NCI-H2227 treated with DMSO at 0.1 percent for 48 hours (cell line): ENCODE measurements at regions not wholly inside any gene's neighbourhood (a gene's known extent, or its start where the extent isn't known, plus 50 kb on each side); places are given as distances from the start of the nearest gene placed in this dataset.

ENCODE experiments used
- DNase-seq: peaks from one replicate; lab custom pipeline; 2025; lab: John Stamatoyannopoulos, UW

DNA sequence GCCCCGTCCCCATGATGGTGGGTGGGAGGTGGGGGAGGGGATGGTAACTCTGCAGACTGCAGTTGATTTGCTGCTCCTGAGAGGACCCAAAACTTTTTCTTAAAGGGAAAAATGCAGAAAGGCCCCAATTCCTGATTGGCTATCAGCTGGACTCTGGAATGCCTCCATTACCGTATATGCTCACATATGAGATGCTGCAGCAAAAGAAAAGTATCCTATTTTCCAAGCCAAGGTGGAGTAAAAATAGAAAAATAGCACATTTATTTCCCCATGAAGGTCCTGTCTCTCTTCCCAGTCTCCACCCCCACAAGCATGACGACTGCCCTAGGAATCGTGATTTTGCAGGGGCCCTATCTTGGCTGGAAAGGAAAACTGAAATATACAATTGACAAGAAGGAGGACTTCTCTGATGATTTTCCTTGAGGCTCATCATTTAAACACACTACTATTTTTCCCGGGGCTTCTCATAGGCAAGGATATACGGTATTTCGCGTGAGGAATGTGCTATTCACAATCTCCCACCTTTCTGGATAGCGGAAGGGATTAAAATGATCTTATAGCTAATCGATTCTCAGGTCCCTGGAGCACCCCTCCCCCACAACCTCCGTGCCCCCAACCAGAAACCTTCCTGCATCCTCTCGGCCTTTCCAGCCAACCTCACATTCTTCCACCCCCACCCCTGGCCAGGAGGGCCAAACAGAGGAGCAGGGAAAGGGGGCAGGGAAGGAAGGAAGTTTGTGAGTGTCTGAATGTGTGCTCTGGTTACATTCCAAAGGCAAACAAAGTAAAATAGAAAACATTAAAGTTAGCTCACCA, 138.9 kb upstream of the CCND2 start:
- DNase-seq = no peak

DNA sequence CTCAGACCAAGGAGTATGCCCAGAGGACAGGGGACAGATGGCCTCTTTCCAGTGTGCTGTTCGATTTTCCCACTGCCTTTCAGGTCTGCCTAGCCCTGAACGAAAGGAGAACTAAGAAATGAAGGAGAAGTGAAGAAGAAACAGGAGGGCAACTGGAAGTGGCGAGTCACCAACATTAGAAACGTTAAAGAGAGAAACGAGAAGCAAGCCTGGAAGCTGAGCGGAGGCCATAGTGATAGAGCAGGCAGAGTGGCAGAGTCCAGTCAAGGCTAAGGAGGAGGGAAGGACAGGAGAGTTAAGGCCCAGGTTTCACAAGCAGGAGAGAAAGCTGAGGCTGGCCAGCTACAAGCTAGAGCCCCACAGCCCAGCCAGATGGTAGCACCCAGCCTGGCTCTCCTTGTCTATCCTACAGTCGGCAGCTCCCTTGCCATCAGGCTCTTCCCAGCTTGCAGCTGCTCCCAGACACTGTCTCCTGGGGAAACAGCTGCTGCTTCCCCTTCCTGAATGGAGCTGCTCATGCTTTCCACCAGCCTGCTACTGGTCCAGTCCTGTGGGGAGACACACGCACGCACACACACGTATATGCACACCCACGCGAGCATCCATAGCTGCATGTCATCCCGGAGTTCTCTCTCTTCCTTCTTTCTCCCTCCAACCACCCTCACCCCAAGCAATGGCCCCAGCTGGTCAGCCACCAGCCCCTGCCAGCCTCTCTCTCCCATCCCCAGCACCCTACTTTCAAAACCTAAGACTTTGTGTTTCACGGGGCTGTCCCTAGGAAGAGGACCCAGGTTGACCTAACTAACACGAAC, 139.7 kb upstream of the CCND2 start:
- no peak for DNase-seq

DNA sequence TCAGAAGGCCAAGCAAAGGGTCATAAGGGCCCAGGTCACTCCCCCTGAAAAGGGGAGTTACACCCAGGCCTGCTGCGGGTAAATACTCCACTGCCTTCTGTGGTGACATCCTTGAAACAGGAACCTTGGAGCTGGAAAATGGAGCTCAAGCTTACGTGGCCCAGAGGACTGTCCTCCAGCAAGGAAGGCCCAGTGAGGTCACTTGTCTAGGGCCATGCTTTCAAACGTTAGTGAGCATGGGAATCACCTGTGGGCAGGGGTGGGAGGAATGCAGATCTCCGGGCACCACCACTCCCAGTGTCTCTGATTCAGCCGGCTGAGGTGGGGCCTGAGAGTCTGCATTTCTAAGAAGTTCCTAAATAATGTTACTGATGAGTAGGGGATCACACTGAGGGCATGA, 140.5 kb upstream of the CCND2 start:
- DNase-seq = no peak

DNA sequence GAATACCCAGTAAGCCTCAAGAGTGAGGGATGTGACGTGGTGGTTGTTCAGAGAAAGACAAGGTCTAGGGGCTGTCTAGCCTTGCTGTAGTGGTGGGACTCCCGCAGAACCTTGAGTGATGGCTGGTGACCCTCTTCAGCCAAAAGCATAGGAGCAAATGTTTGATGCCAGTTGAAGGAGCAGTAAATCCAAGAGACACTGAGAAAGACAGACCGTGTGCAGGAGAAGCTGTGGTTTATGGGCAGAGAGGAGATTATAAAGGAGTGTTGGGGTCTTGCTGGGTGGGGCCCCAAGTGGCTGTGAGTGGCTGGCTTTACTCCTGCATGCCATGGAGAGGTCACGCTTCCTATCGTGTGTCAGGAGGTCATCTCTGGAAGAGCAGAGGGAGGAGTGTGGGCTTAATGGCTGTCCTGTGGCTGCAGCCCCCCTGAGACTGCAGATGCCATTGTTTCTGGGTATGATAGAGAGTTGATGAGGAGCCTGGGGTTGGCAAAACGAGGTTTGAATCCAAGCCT, 152.0 kb upstream of the CCND2 start:
- DNase-seq = no peak

DNA sequence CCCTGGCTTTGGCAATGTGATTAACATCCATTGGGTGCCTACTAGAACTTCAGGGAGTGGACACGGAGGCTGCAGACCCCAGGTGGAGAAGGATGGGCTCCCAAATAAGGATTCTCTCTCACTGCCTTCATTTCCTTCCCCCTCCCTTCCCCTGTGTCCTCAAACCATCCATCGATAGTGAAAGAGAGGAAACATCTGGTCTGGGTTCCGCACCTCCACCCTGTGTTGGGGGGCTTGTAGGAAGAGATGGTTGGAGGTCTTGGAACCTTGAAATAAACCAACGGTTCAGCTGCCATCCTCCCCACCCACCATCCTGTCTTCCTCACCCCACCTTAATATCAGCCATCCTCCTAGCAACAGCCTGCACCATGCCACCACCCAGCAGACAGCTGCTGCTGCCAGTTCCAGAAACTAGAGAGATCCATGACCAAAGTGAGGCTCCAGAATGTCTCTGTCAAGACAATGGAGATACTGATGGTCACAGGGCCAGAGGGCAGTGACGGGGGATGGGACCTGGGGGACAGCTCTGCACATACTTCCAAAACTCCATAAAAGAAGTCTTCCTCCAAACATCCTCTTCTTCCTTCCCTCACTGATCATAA, 153.1 kb upstream of the CCND2 start:
- DNase-seq = no peak

DNA sequence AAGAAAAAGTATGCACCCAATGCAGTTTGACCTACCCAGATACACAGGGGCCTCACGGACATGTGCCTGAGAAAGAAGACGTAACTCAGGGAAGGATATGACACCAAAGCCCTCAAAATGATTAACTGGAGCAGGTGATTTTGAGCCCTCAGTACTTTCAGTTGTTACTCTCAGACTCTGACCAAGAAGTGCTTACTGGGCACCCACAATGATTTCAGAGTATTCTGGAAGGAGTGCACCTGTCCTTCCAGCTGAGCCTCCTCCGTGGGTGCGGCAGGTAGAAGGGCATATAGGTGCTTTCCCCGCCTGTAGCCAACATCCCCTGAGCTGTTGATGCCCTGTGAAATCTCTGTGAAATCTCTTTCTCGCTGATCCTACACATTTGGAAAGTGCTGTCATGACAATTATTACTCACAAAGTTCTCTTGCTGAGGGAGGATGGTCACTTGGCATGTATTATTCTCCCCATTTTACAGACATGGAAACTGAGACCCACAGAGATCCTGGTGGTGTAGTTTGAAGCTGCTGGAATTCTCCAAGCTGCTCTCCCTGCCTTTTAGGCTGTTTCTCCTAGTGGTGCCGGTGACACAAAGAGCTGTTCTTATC, 154.3 kb upstream of the CCND2 start:
- no peak for DNase-seq

DNA sequence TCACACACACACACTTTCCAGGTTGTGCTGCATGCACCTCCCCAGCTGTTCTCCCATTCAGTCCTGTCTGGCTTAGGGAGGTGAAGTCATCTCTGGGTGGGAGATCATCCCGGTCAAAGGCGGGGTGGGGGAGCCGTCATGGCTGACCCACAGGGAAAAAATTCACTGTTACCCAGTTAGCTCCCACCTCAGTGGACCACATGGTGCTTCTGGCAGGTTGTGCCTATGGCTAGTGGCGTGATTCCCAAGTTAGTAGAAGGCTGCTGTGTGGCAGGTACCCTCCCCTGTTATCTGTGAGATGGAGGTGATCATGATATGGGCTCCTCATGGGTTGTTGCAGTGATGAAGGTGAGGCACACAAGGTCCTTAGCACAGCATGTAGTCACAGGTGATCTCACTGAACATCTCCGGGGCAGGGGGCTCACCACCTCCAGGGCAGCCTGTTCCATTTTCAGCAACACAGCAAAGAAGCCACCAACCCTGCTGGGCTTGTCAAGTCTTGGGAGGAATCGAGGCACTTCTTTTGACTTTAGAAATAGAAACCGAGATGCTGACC, 154.9 kb upstream of the CCND2 start:
- DNase-seq = no peak

DNA sequence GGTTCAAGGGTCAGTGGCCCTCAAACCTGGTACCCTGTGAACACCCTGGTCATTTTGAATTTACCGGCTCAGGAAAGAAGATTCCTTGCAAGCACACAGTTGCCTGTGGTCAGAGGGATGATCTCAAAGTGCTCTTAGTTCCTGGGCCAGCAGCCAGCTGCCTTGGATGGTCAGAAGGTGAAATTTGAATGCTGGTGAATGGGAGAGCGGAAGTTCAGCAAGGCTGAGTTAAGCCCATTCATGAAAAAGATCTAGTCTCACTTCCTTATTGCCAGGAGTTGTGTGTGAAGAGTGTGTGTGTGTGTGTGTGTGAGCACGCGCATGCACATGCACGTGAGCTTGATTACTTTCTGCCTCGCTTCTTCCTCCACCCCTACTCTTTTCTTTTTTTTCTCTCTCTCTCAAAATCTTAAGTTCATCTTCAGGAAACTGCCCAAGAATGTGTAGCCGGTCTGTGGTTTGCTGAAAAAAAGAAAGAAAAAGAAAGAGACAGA, 155.5 kb upstream of the CCND2 start:
- no peak for DNase-seq

DNA sequence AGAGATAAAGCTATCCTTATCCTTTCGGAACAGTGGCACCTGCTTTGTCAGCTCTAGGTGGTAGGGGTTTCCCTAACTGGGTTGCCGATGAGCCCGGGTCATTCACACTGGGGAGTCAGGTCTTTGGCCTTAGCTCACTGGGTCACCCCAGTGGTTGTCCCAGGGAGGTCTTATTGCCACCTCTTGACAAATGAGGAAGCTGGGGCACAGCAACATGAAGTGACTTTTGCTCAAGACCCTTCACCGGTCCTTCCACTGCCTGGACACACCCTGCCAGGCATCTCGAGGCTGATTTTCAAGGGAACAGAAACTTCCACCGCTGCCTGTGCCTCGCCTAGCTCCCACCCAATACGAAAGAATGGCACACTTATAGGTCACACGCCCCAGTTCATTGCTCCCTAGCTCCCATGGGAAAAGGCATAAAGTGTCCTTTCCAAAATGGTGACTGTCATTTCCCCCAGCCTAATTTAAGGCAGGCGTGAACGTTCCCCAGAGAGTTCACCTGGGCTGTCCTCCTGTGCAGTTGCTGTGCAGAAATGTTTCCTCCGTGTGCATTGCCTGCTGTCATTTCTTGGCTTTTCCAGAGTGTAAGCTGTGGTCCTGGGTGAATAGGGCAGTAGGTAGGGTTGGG, 156.1 kb upstream of the CCND2 start:
- no peak for DNase-seq

DNA sequence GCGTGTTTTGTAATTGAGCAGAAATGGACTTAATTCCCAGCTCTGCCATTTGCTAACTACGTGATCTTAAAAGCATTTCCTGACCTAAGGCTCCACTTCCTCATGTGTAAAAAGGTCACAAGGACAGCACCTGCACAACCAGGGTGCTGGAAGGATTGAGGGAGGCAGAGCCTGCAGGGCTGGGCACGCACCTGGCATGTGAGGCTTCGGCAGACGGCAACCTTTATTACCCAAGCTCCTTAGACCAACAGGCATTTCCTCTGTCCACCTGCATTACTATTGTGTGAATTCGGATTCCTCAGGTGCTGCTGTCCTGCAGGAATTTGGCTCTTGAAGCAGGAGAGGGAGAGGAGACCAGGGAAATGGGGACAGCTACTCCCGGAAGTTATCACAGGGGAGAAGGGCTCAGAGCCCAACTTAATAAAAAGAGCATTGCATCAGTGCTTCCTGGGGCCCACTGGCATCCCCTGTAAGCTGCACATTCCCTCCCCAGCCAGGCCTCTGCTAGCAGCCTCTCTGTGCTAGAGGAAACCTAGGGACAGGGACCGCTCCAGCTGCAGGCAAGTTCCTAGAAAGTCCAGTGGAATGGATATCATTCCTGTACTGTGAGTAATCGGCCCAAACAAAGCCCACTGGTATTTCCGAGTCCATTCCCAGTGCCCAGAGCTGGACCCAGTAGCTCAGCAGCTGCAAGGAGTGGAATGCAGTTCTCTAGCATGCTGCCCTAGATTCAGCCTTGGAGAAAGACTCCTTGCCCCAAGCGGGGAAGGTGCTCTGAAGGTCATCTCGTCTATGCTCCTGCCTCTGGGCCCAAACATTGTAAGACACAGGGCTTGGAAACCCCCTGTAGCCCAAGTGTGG, 157.1 kb upstream of the CCND2 start:
- DNase-seq = no peak

DNA sequence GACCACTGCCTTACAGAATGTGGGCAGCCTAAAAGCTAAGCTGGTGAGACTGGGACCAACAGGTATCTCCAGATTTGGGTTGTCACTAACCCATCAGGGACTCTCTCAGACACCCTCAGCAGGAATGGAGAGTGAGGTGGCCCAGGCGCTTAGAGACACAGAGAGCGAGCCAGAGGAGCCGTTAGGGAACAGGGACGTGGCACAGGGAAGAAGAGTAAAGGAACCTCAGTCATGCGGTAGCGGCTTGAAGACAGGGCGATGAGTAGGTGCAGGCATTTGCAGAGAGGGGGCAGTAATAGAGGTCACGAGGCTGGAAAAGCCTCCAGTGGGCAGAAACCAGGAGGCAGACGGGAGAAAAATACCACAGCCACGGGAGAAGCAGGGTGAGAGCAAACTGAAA, 158.0 kb upstream of the CCND2 start:
- DNase-seq = no peak

DNA sequence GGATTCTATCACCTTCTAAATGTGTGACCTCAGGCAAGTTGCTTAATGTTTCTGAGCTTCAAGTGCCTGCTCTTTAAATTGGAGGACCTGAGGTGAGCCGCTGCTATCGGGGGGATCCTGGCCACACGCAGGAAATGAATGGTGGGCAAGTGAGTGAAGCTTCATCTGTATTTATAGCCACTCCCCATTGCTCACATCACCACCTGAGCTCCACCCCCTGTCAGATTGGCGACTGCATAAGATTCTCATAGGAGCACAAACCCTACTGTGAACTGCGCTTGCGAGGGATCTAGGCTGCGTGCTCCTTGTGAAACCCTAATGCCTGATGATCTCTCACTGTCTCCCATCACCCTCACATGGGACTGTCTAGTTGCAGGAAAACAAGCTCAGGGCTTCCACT, 158.6 kb upstream of the CCND2 start:
- DNase-seq = no peak

DNA sequence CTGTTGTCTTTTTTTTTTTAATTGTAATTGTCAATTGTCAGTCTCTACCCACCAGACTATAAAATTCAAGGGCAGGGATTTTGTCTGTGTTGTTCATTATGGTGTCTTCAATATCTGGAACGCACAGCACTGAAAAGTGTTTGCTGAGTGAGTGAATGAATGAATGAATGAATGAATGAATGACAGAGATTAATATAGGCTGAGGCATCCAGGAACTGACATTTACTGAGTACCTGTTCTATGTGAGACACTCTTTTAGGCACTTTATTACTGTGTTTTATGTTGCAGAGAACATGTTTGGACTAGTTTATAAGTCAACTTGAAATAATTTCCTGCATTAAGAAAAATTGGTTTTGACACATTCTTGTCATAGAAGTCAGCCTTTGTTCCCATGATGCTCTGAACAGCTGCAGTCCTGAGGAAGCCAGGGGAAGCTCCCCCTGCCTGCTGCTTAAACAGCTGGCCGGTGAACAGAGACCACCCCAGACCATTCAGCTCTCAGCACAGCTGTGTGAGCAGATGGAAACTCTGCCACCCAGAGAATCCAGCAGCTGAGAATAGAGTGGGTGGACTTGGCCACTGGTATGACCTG, 160.7 kb upstream of the CCND2 start:
- DNase-seq = no peak

DNA sequence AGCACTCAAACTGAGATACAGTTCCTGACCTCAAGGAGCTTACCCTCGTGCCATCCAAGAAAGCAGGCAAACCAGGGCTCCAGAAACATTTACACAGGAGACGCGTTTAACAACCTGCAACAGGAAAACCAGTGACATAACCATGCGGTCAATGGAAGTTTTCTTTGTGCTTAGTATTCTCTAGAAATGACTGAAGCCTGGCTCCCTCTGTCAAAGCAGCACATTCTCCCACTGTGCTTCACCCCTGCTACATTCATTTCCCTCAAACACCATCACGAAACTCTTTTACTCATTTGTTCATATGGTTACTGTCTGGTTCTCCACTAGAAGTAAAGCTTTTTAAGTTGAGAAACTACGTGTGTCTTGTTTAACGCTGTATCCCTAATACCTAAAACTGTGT, 161.3 kb upstream of the CCND2 start:
- no peak for DNase-seq

DNA sequence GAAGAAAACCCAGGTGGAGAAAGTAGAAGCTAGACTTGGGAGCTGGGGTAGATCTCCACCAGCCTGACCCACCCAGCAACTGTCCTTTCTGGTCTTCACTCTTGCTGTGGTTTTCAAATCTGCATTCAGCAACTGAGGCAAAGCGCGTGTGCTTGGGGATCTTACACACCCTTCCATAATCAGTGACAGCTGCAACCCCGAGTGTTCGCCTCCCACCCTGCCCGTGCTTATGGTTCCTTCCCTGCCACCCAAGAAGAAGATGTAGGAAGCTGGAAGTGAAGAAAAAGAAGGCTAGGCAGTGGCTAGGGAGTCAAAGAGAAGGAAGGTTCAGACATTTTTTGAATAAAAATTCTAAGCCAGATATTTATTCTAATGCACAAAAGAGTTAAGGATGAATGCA, 162.6 kb upstream of the CCND2 start:
- no peak for DNase-seq

DNA sequence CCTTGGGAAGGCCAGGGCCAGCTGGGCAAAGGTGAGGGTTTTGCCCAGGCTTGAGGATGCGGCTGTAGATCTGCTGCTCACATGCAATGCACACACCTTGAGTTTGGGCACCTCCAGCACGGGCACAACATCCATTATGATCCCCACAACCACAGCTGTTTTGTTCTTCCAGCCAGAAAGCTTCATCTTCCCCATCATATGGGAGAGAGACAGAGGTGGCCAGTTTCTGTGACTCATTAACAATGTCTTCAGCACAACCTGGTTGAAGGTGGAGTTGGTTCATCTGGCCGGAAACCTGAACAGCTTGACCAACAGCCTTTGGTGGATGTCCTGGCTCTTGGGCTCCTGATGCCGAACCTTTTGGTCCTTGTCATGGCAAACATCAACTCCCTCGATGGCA, 163.7 kb upstream of the CCND2 start:
- DNase-seq = no peak

DNA sequence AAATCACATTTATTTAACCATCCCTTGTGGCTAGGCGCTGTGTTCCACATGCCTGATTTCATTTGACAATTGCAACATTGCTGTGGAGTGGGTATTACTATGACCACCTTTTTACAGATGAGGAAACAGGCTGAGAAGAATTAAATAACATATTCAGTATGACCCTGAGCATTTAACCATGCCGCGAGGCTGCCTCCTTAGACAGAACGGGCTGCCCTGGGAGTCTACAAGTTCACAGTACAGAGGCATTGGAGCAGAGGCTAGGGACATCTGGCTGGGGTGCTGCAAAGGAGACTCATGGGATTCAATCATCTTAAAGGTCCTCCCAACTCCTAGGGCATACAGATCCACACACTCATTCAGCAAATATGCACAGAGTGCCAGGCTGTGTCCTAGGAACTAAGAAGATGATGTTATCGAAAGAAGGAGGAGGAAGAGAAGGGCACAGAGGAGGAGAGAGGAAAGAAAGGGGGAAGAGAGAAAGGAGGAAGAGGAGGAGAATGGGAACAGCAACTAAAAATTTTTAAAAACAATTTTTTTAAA, 164.7 kb upstream of the CCND2 start:
- no peak for DNase-seq

DNA sequence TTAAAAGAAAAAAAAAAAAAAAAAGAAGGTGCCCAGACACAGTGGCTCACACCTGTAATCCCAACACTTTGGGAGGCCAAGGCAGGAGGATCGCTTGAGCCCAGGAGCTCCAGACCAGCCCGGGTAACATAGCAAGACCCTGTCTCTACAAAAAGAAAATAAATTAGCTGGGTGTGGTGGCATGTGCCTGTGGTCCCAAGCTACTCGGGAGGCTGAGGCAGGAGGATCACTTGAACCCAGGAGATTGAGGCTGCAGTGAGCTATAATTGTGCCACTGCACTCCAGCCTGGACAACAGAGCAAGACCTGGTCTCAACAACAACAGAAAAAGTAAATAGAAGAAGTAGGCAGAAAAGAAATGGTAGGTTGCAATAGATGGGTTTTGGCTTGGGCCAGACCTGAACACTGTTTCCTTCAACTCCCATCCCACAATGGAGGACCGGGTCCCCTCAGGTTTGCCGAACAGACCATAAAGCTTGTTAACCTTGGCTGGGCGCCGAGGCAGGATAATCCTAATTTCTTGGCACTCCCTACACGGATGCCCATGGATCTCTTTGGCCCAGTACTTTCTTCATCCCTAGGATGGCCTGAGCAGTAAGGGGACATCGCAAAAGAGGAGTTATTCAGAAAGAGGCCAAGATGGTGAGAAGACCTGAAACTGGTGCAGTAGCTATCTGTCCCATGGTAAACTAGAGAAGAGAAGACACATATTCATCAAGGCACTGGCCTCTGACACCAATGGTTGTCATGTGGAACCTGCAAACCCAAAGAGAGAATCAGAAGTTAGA, 165.5 kb upstream of the CCND2 start:
- no peak for DNase-seq

DNA sequence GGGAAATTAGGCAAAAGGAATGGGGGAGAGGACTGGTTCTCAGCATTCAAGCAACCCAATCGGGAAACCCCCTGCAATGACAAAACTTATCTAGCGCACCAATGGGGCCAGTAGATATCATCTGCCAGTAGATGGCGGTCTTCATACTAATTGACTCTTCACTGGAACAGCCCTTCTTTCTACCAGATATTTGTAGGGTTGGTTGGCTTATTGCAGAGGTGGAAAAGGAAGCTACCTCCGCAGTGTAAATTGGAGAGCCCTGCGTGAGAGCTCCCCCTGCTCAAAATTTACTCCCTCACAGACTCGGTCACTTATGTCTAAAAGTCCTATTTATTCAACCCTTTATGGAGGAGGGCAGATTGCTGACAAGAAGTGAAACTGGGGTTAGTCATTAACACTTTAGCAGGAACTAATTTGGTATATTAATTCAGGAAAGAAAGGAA, 166.1 kb upstream of the CCND2 start:
- DNase-seq = no peak
